ENCODE measurements at regions not wholly inside any gene's neighbourhood (a gene's known extent, or its start where the extent isn't known, plus 50 kb on each side); places are given as distances from the start of the nearest gene placed in this dataset.

DNA sequence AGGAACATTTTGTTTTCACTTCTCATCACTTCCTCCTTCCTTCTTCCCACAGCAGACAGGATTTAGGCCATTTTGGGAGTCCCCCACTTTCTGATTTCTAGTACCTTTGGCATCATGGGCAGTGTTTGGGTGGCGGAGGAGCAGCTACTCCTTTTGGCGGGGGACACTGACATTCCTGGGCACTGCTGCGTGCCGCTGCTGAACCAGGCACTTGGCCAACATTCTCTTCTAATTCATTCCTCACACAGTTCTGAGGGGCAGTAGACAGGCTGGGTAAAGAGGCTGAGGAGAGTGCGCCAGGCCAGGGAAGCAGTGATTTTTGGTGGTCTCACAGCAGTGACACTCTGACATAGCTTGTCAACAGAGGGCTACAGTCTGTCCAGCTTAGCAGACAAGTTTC lies 270.2 kb downstream of the LOXHD1 start:
- TF ChIP-seq ZBTB21 (CRISPR knock-in tag; IDR thresholded peaks at IDR 0.05; ENCODE audit: borderline replicate concordance): no peak
- no peak for TF ChIP-seq JUN (CRISPR knock-in tag; IDR thresholded peaks at IDR 0.05)
- TF ChIP-seq, protein P1, sequence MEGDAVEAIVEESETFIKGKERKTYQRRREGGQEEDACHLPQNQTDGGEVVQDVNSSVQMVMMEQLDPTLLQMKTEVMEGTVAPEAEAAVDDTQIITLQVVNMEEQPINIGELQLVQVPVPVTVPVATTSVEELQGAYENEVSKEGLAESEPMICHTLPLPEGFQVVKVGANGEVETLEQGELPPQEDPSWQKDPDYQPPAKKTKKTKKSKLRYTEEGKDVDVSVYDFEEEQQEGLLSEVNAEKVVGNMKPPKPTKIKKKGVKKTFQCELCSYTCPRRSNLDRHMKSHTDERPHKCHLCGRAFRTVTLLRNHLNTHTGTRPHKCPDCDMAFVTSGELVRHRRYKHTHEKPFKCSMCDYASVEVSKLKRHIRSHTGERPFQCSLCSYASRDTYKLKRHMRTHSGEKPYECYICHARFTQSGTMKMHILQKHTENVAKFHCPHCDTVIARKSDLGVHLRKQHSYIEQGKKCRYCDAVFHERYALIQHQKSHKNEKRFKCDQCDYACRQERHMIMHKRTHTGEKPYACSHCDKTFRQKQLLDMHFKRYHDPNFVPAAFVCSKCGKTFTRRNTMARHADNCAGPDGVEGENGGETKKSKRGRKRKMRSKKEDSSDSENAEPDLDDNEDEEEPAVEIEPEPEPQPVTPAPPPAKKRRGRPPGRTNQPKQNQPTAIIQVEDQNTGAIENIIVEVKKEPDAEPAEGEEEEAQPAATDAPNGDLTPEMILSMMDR (IDR thresholded peaks at IDR 0.05): no peak
- no peak for TF ChIP-seq ESRRA (CRISPR knock-in tag; IDR thresholded peaks at IDR 0.05; ENCODE audit: borderline replicate concordance)
- TF ChIP-seq ELF4 (CRISPR knock-in tag; IDR thresholded peaks at IDR 0.05; ENCODE audit: low read depth): no peak
